HepG2 (cell line): ENCODE measurements at regions not wholly inside any gene's neighbourhood (a gene's known extent, or its start where the extent isn't known, plus 50 kb on each side); places are given as distances from the start of the nearest gene placed in this dataset.
"Not testable (repeated sequence)": the region's sequence is repeated elsewhere in the genome, so short reads cannot be mapped to it uniquely, and the experiment has no call there.

Experiments
- ATAC-seq: fragments of 200-7000 bp; cut with Tn5 transposase; 3 replicates; pipeline ENCODE4 v1.9.1; 2020; ENCODE audit warnings: mild to moderate bottlenecking, moderate library complexity
- BruUV-seq: library from RNA; stranded (reverse); fragments of 400-500 nt; replicated peaks from 2 replicates; lab custom pipeline; 2021; lab: Mats Ljungman, UMichigan
- CTCF ChIA-PET: fragments of 300-600 bp; formaldehyde crosslinking; extraction: SDS; loops from one replicate; lab custom pipeline; 2021; ENCODE audit warnings: low total read pairs, inconsistent platforms, low intra/inter-chr PET ratio; lab: Yijun Ruan, JAX
- POLR2A ChIA-PET: fragments of 350-600 bp; sonication (Branson Sonifier 250); formaldehyde crosslinking; loops from one replicate; lab custom pipeline; 2020; ENCODE audit warnings: antibody characterized with exemption, inconsistent platforms; lab: Yijun Ruan, JAX
- DNase-seq: peaks from one replicate; pipeline ENCODE4 v3.0.0-alpha.2; 2015; ENCODE audit warnings: low spot score
- FAIRE-seq: peaks from 3 replicates; lab custom pipeline; 2011; peaks lifted over from hg19 to GRCh38; lab: Jason Lieb, UNC
- H2AFZ ChIP-seq: one replicate; pipeline ENCODE4 v1.6.1; 2011; ENCODE audit warnings: low read length, inconsistent platforms
- H3K27ac ChIP-seq: fragments of 300-600 bp; 3 replicates; pipeline ENCODE4 v1.8.0; 2011; ENCODE audit warnings: mixed run types, mild to moderate bottlenecking, mixed read lengths, low read length, inconsistent platforms; ENCODE audit not compliant: insufficient read depth; ENCODE audit errors: extremely low read length
- H3K27me3 ChIP-seq, 2 experiments: fragments of 200-600 bp in 1 of 2; 2 replicates in 1 of 2; 3 replicates in 1 of 2; pipeline versions ENCODE4 v1.6.0 to v1.8.0; 2011; ENCODE audit warnings: low read length in 2 of 2, mild to moderate bottlenecking in 2 of 2, moderate library complexity in 2 of 2, inconsistent platforms in 1 of 2; ENCODE audit not compliant: insufficient read depth in 2 of 2, control insufficient read depth in 1 of 2
- H3K36me3 ChIP-seq, 2 experiments: fragments of 200-600 bp in 1 of 2; replicated peaks in 1 of 2; 2 replicates in 1 of 2; 3 replicates in 1 of 2; pipeline versions ENCODE4 v1.5.1 to v1.8.0; 2011; ENCODE audit warnings: low read length in 2 of 2, inconsistent platforms in 1 of 2; ENCODE audit not compliant: insufficient read depth in 2 of 2, control insufficient read depth in 1 of 2
- H3K4me1 ChIP-seq: 2 replicates; pipeline ENCODE4 v1.5.1; 2012; ENCODE audit warnings: low read length, inconsistent platforms; ENCODE audit not compliant: insufficient read depth
- H3K4me2 ChIP-seq: 2 replicates; pipeline ENCODE4 v1.6.0; 2011; ENCODE audit warnings: low read depth, low read length, inconsistent platforms
- H3K4me3 ChIP-seq, 3 experiments: fragments of 200-600 bp in 1 of 3; sonication (generic), shearing (Covaris generic) in 1 of 3; replicated peaks in 1 of 3; 2 replicates each; pipeline ENCODE4 v1.5.1; 2011 to 2016; ENCODE audit warnings: low read length in 3 of 3, inconsistent platforms in 2 of 3, low read depth in 2 of 3, mild to moderate bottlenecking in 2 of 3, control low read depth in 1 of 3, mixed read lengths in 1 of 3; ENCODE audit not compliant: insufficient read depth in 1 of 3
- H3K79me2 ChIP-seq: one replicate; pipeline ENCODE4 v1.6.1; 2011; ENCODE audit warnings: low read length, inconsistent platforms; ENCODE audit not compliant: insufficient read depth
- H3K9ac ChIP-seq: 2 replicates; pipeline ENCODE4 v1.6.0; 2011; ENCODE audit warnings: mild to moderate bottlenecking, low read depth, low read length, inconsistent platforms; ENCODE audit not compliant: insufficient read depth
- H3K9me3 ChIP-seq: 2 replicates; pipeline ENCODE4 v1.5.1; 2012; ENCODE audit warnings: mild to moderate bottlenecking, low read length
- H4K20me1 ChIP-seq: 2 replicates; pipeline ENCODE4 v1.6.0; 2011; ENCODE audit warnings: inconsistent platforms, mild to moderate bottlenecking, low read length, moderate library complexity; ENCODE audit not compliant: insufficient read depth
- NFRKB ChIP-seq: fragments of 450-650 bp; IDR thresholded peaks from 2 replicates; pipeline ENCODE4 v1.6.1; 2017
- ZFYVE20 ChIP-seq: sonication (generic); formaldehyde crosslinking; IDR thresholded peaks from 2 replicates; pipeline ENCODE4 v1.8.0; 2023; ENCODE audit warnings: low read depth, mild to moderate bottlenecking, moderate library complexity, missing genetic modification reagents, borderline replicate concordance
- WGBS: methylation state at CpG from one replicate; pipeline ENCODE4 v1.1.6; 2017; ENCODE audit warnings: low lambda C conversion rate; 5-methylcytosine and 5-hydroxymethylcytosine counted together
- in situ Hi-C: cut with HindIII; loops from 2 replicates; pipeline ENCODE4 v1.10.0; 2017; ENCODE audit warnings: low pct_unique_long_range_greater_than_20kb; ENCODE audit not compliant: extremely low pct_ligation_motif_present
- intact Hi-C: fragments of 100-400 bp; cut with micrococcal nuclease; formaldehyde crosslinking; loops from one replicate; pipeline ENCODE4 v1.10.0; 2022; ENCODE audit not compliant: unreplicated experiment

- BruUV-seq = not testable (repeated sequence)
Measured at GRCh38 chr21:9772877-9773420, 748.4 kb upstream of the TPTE start.

GRCh38 chr21:9774347-9774746, 747.0 kb upstream of the TPTE start:
- ATAC-seq (no peak), FAIRE-seq (no peak), DNase-seq (no peak)
- Histone ChIP-seq H3K9ac (no peak overlapping the region), H3K4me1 (no peaks in the 10 kb centered on the region), H3K27me3 (no peaks in the 10 kb centered on the region), H2AFZ (no peak overlapping the region), H3K4me3 (no peak overlapping the region), H3K4me2 (no peak overlapping the region), H3K9me3 (peaks cover 94% of the 10 kb centered on the region), H3K36me3 (no peaks in the 10 kb centered on the region), H4K20me1 (no peaks in the 10 kb centered on the region), H3K27ac (no peak overlapping the region), H3K79me2 (no peaks in the 10 kb centered on the region)
- BruUV-seq = no TSS peak
- 38% methylated on average over 9 of the region's 9 CpGs for WGBS
- in situ Hi-C loops = no loop called here
- intact Hi-C loops = no loop called here
- POLR2A ChIA-PET = no interaction called here
- TF ChIP-seq ZFYVE20 (CRISPR knock-in tag) = no peak
- CTCF ChIA-PET = no interaction called here

More at GRCh38 chr21:9772877-9773420, 748.4 kb upstream of the TPTE start:
- peaks cover 94% of the 10 kb centered on the region for H3K9me3 ChIP-seq
- H3K79me2 ChIP-seq, H3K27me3 ChIP-seq, DNase-seq, ATAC-seq, H3K4me1 ChIP-seq, CTCF ChIA-PET, H4K20me1 ChIP-seq, intact Hi-C loops, POLR2A ChIA-PET, FAIRE-seq, H3K36me3 ChIP-seq, H3K27ac ChIP-seq, H3K4me2 ChIP-seq, H3K9ac ChIP-seq, H2AFZ ChIP-seq, H3K4me3 ChIP-seq, in situ Hi-C loops: not testable (repeated sequence)
- peak; percentile 10; the same call in 1 of the 2 replicates for TF ChIP-seq NFRKB
- 15% methylated on average over 8 of the region's 8 CpGs for WGBS

GRCh38 chr21:9774901-9775593, 746.3 kb upstream of the TPTE start:
- WGBS = 20% methylated on average over 10 of the region's 10 CpGs

GRCh38 chr21:9775877-9776276, 745.5 kb upstream of the TPTE start:
- H3K36me3 ChIP-seq, H4K20me1 ChIP-seq, ATAC-seq, CTCF ChIA-PET, H3K27me3 ChIP-seq, in situ Hi-C loops, H3K9ac ChIP-seq, H3K4me2 ChIP-seq, BruUV-seq, intact Hi-C loops, H3K4me3 ChIP-seq, FAIRE-seq, DNase-seq, H3K4me1 ChIP-seq, H3K27ac ChIP-seq, H2AFZ ChIP-seq, POLR2A ChIA-PET, H3K79me2 ChIP-seq: not testable (repeated sequence)
- WGBS = 38% methylated on average over 8 of the region's 8 CpGs
- peaks cover 95% of the 10 kb centered on the region for H3K9me3 ChIP-seq

More at GRCh38 chr21:9774901-9775593, 746.3 kb upstream of the TPTE start:
- H4K20me1 ChIP-seq, DNase-seq, ATAC-seq, FAIRE-seq, POLR2A ChIA-PET, H3K4me2 ChIP-seq, H3K36me3 ChIP-seq, H2AFZ ChIP-seq, H3K27me3 ChIP-seq, H3K9ac ChIP-seq, H3K4me3 ChIP-seq, H3K27ac ChIP-seq, intact Hi-C loops, H3K4me1 ChIP-seq, in situ Hi-C loops, BruUV-seq, H3K79me2 ChIP-seq, CTCF ChIA-PET: not testable (repeated sequence)
- H3K9me3 ChIP-seq = peaks cover 96% of the 10 kb centered on the region
